Mesenchymal stem cell (in vitro differentiated cells and primary cell): ENCODE measurements at regions not wholly inside any gene's neighbourhood (a gene's known extent, or its start where the extent isn't known, plus 50 kb on each side); places are given as distances from the start of the nearest gene placed in this dataset.

ENCODE experiments used
- DNase-seq: peaks from one replicate; pipeline ENCODE4 v3.0.0-alpha.2; 2013
- H2AFZ ChIP-seq: one replicate; pipeline ENCODE4 v1.6.1; 2013; ENCODE audit warnings: low read depth, mild to moderate bottlenecking, control low read depth, inconsistent platforms, low read length, moderate library complexity
- H2AK5ac ChIP-seq: 2 replicates; pipeline ENCODE4 v1.6.1; 2013; ENCODE audit warnings: low read length, moderate library complexity, mild to moderate bottlenecking, inconsistent platforms; ENCODE audit not compliant: severe bottlenecking
- H2BK120ac ChIP-seq: one replicate; pipeline ENCODE4 v1.6.1; 2013; ENCODE audit warnings: low read depth, mild to moderate bottlenecking, inconsistent platforms, low read length, moderate library complexity
- H2BK12ac ChIP-seq, 2 experiments: one replicate each; pipeline ENCODE4 v1.6.1; 2013; ENCODE audit warnings: inconsistent platforms in 2 of 2, low read length in 2 of 2, mild to moderate bottlenecking in 2 of 2, moderate library complexity in 2 of 2, control low read depth in 1 of 2
- H2BK15ac ChIP-seq: one replicate; pipeline ENCODE4 v1.6.1; 2013; ENCODE audit warnings: mild to moderate bottlenecking, low read depth, inconsistent platforms; ENCODE audit not compliant: poor library complexity, severe bottlenecking
- H2BK5ac ChIP-seq: 2 replicates; pipeline ENCODE4 v1.6.1; 2013; ENCODE audit warnings: low read depth, mild to moderate bottlenecking, low read length, control low read depth, inconsistent platforms; ENCODE audit not compliant: poor library complexity, severe bottlenecking
- H3K14ac ChIP-seq, 2 experiments: one replicate each; pipeline ENCODE4 v1.6.1; 2013; ENCODE audit warnings: inconsistent platforms in 2 of 2, low read length in 2 of 2, control low read depth in 1 of 2, mild to moderate bottlenecking in 1 of 2, moderate library complexity in 1 of 2
- H3K18ac ChIP-seq, 2 experiments: one replicate each; pipeline ENCODE4 v1.6.1; 2013; ENCODE audit warnings: inconsistent platforms in 2 of 2, low read length in 2 of 2, control low read depth in 1 of 2, low read depth in 1 of 2, mild to moderate bottlenecking in 1 of 2
- H3K23ac ChIP-seq, 2 experiments: one replicate each; pipeline ENCODE4 v1.6.1; 2013; ENCODE audit warnings: inconsistent platforms in 2 of 2, low read length in 2 of 2, mild to moderate bottlenecking in 2 of 2, moderate library complexity in 2 of 2, control low read depth in 1 of 2
- H3K27ac ChIP-seq: 2 replicates; pipeline ENCODE4 v1.5.1; 2013; ENCODE audit warnings: mild to moderate bottlenecking, moderate library complexity, low read length, control low read depth, inconsistent platforms; ENCODE audit not compliant: poor library complexity, severe bottlenecking
- H3K27me3 ChIP-seq, 2 experiments: 2 replicates each; pipeline versions ENCODE4 v1.6.1 to v1.7.0; 2013; ENCODE audit warnings: low read length in 2 of 2, mild to moderate bottlenecking in 2 of 2, moderate library complexity in 2 of 2, control low read depth in 1 of 2, inconsistent platforms in 1 of 2; ENCODE audit not compliant: control insufficient read depth in 1 of 2, insufficient read depth in 1 of 2
- H3K36me3 ChIP-seq, 2 experiments: 2 replicates each; pipeline versions ENCODE4 v1.6.1 to v1.7.0; 2013; ENCODE audit warnings: low read length in 2 of 2, control low read depth in 1 of 2, inconsistent platforms in 1 of 2, low read depth in 1 of 2, mild to moderate bottlenecking in 1 of 2; ENCODE audit not compliant: insufficient read depth in 2 of 2, control insufficient read depth in 1 of 2
- H3K4ac ChIP-seq, 2 experiments: one replicate each; pipeline ENCODE4 v1.6.1; 2013; ENCODE audit warnings: inconsistent platforms in 2 of 2, low read length in 2 of 2, mild to moderate bottlenecking in 2 of 2, moderate library complexity in 2 of 2, control low read depth in 1 of 2, low read depth in 1 of 2
- H3K4me1 ChIP-seq: 2 replicates; pipeline ENCODE4 v1.6.1; 2013; ENCODE audit warnings: low read depth, low read length, control low read depth; ENCODE audit not compliant: control insufficient read depth, insufficient read depth
- H3K4me2 ChIP-seq: 2 replicates; pipeline ENCODE4 v1.6.1; 2013; ENCODE audit warnings: low read length, mild to moderate bottlenecking, inconsistent platforms; ENCODE audit not compliant: poor library complexity, severe bottlenecking
- H3K4me3 ChIP-seq, 2 experiments: 2 replicates each; pipeline versions ENCODE4 v1.5.1 to v1.7.0; 2013; ENCODE audit warnings: low read length in 2 of 2, mild to moderate bottlenecking in 2 of 2, control low read depth in 1 of 2, low read depth in 1 of 2; ENCODE audit not compliant: insufficient read depth in 1 of 2
- H3K79me1 ChIP-seq: replicated peaks from 2 replicates; pipeline ENCODE4 v1.6.1; 2013; ENCODE audit warnings: mild to moderate bottlenecking, control low read depth, low read length, inconsistent platforms; ENCODE audit not compliant: poor library complexity, severe bottlenecking
- H3K9ac ChIP-seq: 2 replicates; pipeline ENCODE4 v1.7.0; 2013; ENCODE audit warnings: mild to moderate bottlenecking, low read length, moderate library complexity
- H3K9me3 ChIP-seq: 2 replicates; pipeline ENCODE4 v1.7.0; 2013; ENCODE audit warnings: mild to moderate bottlenecking, low read length; ENCODE audit not compliant: control insufficient read depth
- H4K8ac ChIP-seq: one replicate; pipeline ENCODE4 v1.6.1; 2013; ENCODE audit warnings: inconsistent platforms, mild to moderate bottlenecking, low read length, moderate library complexity
- H4K91ac ChIP-seq: one replicate; pipeline ENCODE4 v1.6.1; 2013; ENCODE audit warnings: mild to moderate bottlenecking, low read length, inconsistent platforms
- WGBS: methylation state at CpG from one replicate; pipeline ENCODE4 v1.1.7; 2013; ENCODE audit warnings: mixed read lengths; 5-methylcytosine and 5-hydroxymethylcytosine counted together

GRCh38 chr1:95716097-95716496 is 482.1 kb downstream of the RWDD3 start:
- no peak overlapping the region for H2BK15ac ChIP-seq
- no peak overlapping the region for H4K91ac ChIP-seq
- no peak overlapping the region for H3K4me3 ChIP-seq
- H3K79me1 ChIP-seq, result no peaks in the 10 kb centered on the region
- no peaks in the 10 kb centered on the region for H3K36me3 ChIP-seq
- H3K4me1 ChIP-seq, result no peaks in the 10 kb centered on the region
- H3K18ac ChIP-seq, result no peak overlapping the region
- no peak overlapping the region for H2BK12ac ChIP-seq
- 72% methylated on average over 1 of the region's 3 CpGs for WGBS
- no peak overlapping the region for H3K14ac ChIP-seq
- no peak overlapping the region for H3K4me2 ChIP-seq
- H2AFZ ChIP-seq, result no peak overlapping the region
- H2BK120ac ChIP-seq, result no peak overlapping the region
- no peak overlapping the region for H3K27ac ChIP-seq
- no peak overlapping the region for H3K9ac ChIP-seq
- H3K23ac ChIP-seq, result no peak overlapping the region
- no peak overlapping the region for H2BK5ac ChIP-seq
- no peak overlapping the region for H4K8ac ChIP-seq
- H2AK5ac ChIP-seq, result no peak overlapping the region
- peaks cover under 1% of the 10 kb centered on the region for H3K9me3 ChIP-seq
- no peak overlapping the region for H3K4ac ChIP-seq
- H3K27me3 ChIP-seq, result no peaks in the 10 kb centered on the region
- no peak for DNase-seq

GRCh38 chr1:95716550-95716949 is 482.5 kb downstream of the RWDD3 start:
- DNase-seq, result no peak
- no peak overlapping the region for H3K4me2 ChIP-seq
- no peak overlapping the region for H2AK5ac ChIP-seq
- no peak overlapping the region for H4K91ac ChIP-seq
- H3K4me3 ChIP-seq, result no peak overlapping the region
- no peak overlapping the region for H2BK5ac ChIP-seq
- no peak overlapping the region for H2AFZ ChIP-seq
- H3K18ac ChIP-seq, result no peak overlapping the region
- no peak overlapping the region for H3K23ac ChIP-seq
- no peak overlapping the region for H2BK120ac ChIP-seq
- H3K79me1 ChIP-seq, result no peaks in the 10 kb centered on the region
- WGBS, result 90% methylated on average over 5 of the region's 5 CpGs
- H3K4ac ChIP-seq, result no peak overlapping the region
- H4K8ac ChIP-seq, result no peak overlapping the region
- no peaks in the 10 kb centered on the region for H3K4me1 ChIP-seq
- no peak overlapping the region for H2BK15ac ChIP-seq
- no peak overlapping the region for H3K9ac ChIP-seq
- no peaks in the 10 kb centered on the region for H3K27me3 ChIP-seq
- H2BK12ac ChIP-seq, result no peak overlapping the region
- H3K9me3 ChIP-seq, result no peaks in the 10 kb centered on the region
- H3K14ac ChIP-seq, result no peak overlapping the region
- no peaks in the 10 kb centered on the region for H3K36me3 ChIP-seq
- H3K27ac ChIP-seq, result no peak overlapping the region

DNA sequence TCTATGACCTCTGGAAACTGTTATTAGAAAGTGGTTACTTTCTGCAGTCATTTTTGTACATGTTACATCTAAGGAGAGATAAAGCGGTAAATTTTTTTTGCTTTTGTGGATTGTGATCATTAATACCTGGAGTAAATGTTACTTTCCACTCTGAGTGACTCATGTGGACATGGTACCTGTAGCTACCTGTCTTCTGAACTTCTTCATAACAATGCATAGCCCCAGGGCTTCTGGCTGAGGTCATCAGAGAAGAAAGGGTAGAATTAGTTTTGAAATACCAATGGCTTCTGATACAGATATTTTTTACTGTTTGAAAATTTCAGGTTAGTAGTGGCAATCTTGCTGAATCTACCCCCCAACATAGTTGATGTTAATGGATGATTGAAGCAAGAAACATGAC is 489.3 kb downstream of the RWDD3 start:
- Histone ChIP-seq H2BK120ac (no peak overlapping the region), H2BK5ac (no peak overlapping the region), H3K14ac (no peak overlapping the region), H3K4me2 (no peak overlapping the region), H3K9ac (no peak overlapping the region), H3K18ac (no peak overlapping the region), H4K91ac (no peak overlapping the region), H3K27ac (no peak overlapping the region), H4K8ac (no peak overlapping the region), H2AK5ac (no peak overlapping the region), H3K4me3 (no peak overlapping the region), H3K27me3 (no peaks in the 10 kb centered on the region), H3K79me1 (no peaks in the 10 kb centered on the region), H3K4ac (no peak overlapping the region), H3K36me3 (no peaks in the 10 kb centered on the region), H2BK12ac (no peak overlapping the region), H2BK15ac (no peak overlapping the region), H3K23ac (no peak overlapping the region), H3K9me3 (no peaks in the 10 kb centered on the region), H2AFZ (no peak overlapping the region), H3K4me1 (no peaks in the 10 kb centered on the region)
- 90% methylated on average over 1 of the region's 1 CpG for WGBS
- DNase-seq, result no peak

DNA sequence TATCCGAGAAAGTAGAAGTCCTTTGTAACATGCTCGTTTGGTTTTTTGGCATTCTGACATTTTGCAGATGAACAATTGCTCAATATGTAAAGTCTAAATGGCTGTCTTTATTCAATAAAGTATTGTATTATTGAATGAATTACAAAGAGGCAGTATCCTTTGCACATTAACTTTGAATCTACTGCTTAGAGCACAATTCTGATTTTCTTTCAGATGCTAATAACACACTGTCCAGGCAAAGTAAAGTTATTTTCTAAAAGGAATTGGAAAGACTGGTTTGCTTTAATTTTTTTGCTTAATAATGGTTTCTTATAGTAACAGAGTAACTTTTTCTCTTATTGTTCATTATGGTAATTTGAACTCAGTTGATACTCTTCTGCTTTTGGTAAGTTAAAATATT is 494.8 kb downstream of the RWDD3 start:
- H3K27me3 ChIP-seq, result no peaks in the 10 kb centered on the region
- no peak overlapping the region for H3K4ac ChIP-seq
- WGBS, result 94% methylated on average over 2 of the region's 2 CpGs
- H2BK12ac ChIP-seq, result no peak overlapping the region
- H3K18ac ChIP-seq, result no peak overlapping the region
- H3K79me1 ChIP-seq, result no peaks in the 10 kb centered on the region
- no peak overlapping the region for H2BK15ac ChIP-seq
- no peak overlapping the region for H4K8ac ChIP-seq
- no peak for DNase-seq
- H3K4me1 ChIP-seq, result no peaks in the 10 kb centered on the region
- no peak overlapping the region for H3K4me2 ChIP-seq
- no peak overlapping the region for H3K27ac ChIP-seq
- no peak overlapping the region for H3K23ac ChIP-seq
- H3K14ac ChIP-seq, result no peak overlapping the region
- no peak overlapping the region for H2BK120ac ChIP-seq
- H4K91ac ChIP-seq, result no peak overlapping the region
- no peak overlapping the region for H2BK5ac ChIP-seq
- H2AK5ac ChIP-seq, result no peak overlapping the region
- no peak overlapping the region for H2AFZ ChIP-seq
- H3K4me3 ChIP-seq, result no peak overlapping the region
- no peak overlapping the region for H3K9ac ChIP-seq
- H3K9me3 ChIP-seq, result no peaks in the 10 kb centered on the region
- H3K36me3 ChIP-seq, result no peaks in the 10 kb centered on the region
